ENCODE measurements at regions not wholly inside any gene's neighbourhood (a gene's known extent, or its start where the extent isn't known, plus 50 kb on each side); places are given as distances from the start of the nearest gene placed in this dataset.

DNA sequence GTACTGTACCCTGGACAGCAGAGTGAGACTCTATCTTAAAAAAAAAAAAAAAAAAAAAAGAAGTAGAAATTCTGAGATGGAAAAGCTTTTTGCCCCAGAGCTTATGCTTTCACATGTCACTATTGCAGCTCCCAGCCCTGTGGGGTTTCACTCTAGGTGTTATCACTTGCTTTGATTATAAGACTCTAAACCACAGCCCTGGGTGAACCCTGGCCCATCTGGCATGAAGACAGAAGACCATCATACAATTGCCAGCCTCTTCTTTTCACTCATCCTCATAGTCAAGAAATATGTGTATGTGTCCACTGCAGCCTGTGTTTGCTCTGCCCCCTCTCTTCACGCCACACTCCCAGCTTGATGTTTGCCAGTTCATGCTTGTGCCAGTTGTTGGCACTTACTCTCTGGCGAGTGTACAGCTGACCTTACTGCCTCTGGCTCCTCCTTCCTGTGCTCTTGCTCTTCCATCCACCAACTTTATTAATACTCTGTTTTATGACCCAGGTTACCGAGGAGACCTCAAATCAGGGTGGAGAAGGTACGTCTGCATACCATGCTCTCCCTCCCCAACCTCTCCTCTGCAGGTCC lies 136.7 kb upstream of the NCK2 start:
- TF ChIP-seq RAD21 (IDR thresholded peaks at IDR 0.05; ENCODE audit: low read depth): no peak
- no peak for TF ChIP-seq POLR2AphosphoS5 (IDR thresholded peaks at IDR 0.05; ENCODE audit: low read depth, low read length)
- no peak for TF ChIP-seq SIN3A (IDR thresholded peaks at IDR 0.05; ENCODE audit: low read depth)
- no peak for TF ChIP-seq JUND (IDR thresholded peaks at IDR 0.05)
- no peak for TF ChIP-seq YY1 (IDR thresholded peaks at IDR 0.05; ENCODE audit: extremely low read depth, insufficient replicate concordance, low read depth, low read length)
- TF ChIP-seq EZH2phosphoT487 (IDR thresholded peaks at IDR 0.05; ENCODE audit: borderline replicate concordance): no peak
- TF ChIP-seq, protein P1, sequence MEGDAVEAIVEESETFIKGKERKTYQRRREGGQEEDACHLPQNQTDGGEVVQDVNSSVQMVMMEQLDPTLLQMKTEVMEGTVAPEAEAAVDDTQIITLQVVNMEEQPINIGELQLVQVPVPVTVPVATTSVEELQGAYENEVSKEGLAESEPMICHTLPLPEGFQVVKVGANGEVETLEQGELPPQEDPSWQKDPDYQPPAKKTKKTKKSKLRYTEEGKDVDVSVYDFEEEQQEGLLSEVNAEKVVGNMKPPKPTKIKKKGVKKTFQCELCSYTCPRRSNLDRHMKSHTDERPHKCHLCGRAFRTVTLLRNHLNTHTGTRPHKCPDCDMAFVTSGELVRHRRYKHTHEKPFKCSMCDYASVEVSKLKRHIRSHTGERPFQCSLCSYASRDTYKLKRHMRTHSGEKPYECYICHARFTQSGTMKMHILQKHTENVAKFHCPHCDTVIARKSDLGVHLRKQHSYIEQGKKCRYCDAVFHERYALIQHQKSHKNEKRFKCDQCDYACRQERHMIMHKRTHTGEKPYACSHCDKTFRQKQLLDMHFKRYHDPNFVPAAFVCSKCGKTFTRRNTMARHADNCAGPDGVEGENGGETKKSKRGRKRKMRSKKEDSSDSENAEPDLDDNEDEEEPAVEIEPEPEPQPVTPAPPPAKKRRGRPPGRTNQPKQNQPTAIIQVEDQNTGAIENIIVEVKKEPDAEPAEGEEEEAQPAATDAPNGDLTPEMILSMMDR (IDR thresholded peaks at IDR 0.05 in 2 of 3, conservative IDR thresholded peaks at IDR 0.05 in 1 of 3; ENCODE audit: borderline replicate concordance in 1 of 3, insufficient read depth in 1 of 3, low read depth in 2 of 3, low read length in 2 of 3): no peak
- no peak for TF ChIP-seq EGR1 (IDR thresholded peaks at IDR 0.05; ENCODE audit: low read depth)
- Histone ChIP-seq H3K36me3 (ENCODE audit: control insufficient read depth in 1 of 2, insufficient read depth in 2 of 2, low read length in 2 of 2) (no peaks in the 10 kb centered on the region), H3K4me1 (ENCODE audit: control insufficient read depth in 1 of 2, insufficient read depth in 2 of 2, low read length in 2 of 2) (no peaks in the 10 kb centered on the region), H3K9ac (ENCODE audit: low read length) (no peak overlapping the region), H3K4me3 (replicated peaks in 1 of 2; ENCODE audit: low read depth in 1 of 2, low read length in 2 of 2) (no peak overlapping the region), H2AFZ (ENCODE audit: low read depth, low read length, poor library complexity, severe bottlenecking) (no peak overlapping the region), H3K79me2 (ENCODE audit: insufficient read depth, low read length) (no peaks in the 10 kb centered on the region), H3K27ac (ENCODE audit: low read depth, low read length) (no peak overlapping the region), H4K20me1 (ENCODE audit: insufficient read depth) (no peaks in the 10 kb centered on the region), H3K27me3 (ENCODE audit: insufficient read depth, low read length) (0 out of 2 replicates have a peak, but pooled peaks cover 6% of the 10 kb centered on the region), H3K4me2 (ENCODE audit: low read length) (no peak overlapping the region), H3K9me3 (ENCODE audit: control insufficient read depth in 1 of 2, insufficient read depth in 1 of 2, low read depth in 1 of 2, low read length in 2 of 2) (no peaks in the 10 kb centered on the region), H3K9me2 (ENCODE audit: insufficient read depth) (no peaks in the 10 kb centered on the region)
- intact Hi-C loops (cut with micrococcal nuclease): no loop called here
- no peak for DNase-seq (ENCODE audit: low read depth, low spot score)
- no TSS peak for BruUV-seq (replicated peaks)
- ChIA-PET RAD21 (ENCODE audit: low non-redundant PET in 1 of 2, low total read pairs in 2 of 2, uncharacterized antibody in 2 of 2, unreplicated experiment in 2 of 2) (no interaction called here), CTCF (no interaction called here), POLR2A (no interaction called here)
- ATAC-seq: no peak

DNA sequence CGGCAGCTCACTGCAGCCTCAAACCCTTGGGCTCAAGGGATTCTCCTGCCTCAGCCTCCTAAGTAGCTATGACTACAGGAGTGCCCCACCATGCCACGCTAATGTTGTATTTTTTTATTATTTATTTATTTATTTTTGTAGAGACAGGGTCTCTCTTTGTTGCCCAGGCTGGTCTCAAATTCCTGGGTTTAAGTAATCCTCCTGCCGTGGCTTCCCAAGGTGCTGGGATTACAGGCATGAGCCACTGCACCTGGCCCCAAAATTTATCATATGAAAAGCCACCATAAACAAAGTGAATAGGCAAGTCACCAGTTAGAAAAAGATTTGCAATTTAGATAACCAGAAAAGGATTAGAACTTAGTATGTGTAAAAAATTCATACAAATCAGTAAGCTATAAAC lies 138.6 kb upstream of the NCK2 start:
- H3K9me3 ChIP-seq (ENCODE audit: control insufficient read depth in 1 of 2, insufficient read depth in 1 of 2, low read depth in 1 of 2, low read length in 2 of 2): no peaks in the 10 kb centered on the region
- no peak overlapping the region for H3K4me3 ChIP-seq (replicated peaks in 1 of 2; ENCODE audit: low read depth in 1 of 2, low read length in 2 of 2)
- 0 out of 2 replicates have a peak, but pooled peaks cover 6% of the 10 kb centered on the region for H3K27me3 ChIP-seq (ENCODE audit: insufficient read depth, low read length)
- H3K9me2 ChIP-seq (ENCODE audit: insufficient read depth): no peaks in the 10 kb centered on the region
- ATAC-seq: no peak
- ChIA-PET POLR2A (no interaction called here), RAD21 (ENCODE audit: low non-redundant PET in 1 of 2, low total read pairs in 2 of 2, uncharacterized antibody in 2 of 2, unreplicated experiment in 2 of 2) (no interaction called here), CTCF (no interaction called here)
- H3K4me2 ChIP-seq (ENCODE audit: low read length): no peak overlapping the region
- H3K27ac ChIP-seq (ENCODE audit: low read depth, low read length): no peak overlapping the region
- no peaks in the 10 kb centered on the region for H3K4me1 ChIP-seq (ENCODE audit: control insufficient read depth in 1 of 2, insufficient read depth in 2 of 2, low read length in 2 of 2)
- intact Hi-C loops (cut with micrococcal nuclease): no loop called here
- H4K20me1 ChIP-seq (ENCODE audit: insufficient read depth): no peaks in the 10 kb centered on the region
- no peaks in the 10 kb centered on the region for H3K36me3 ChIP-seq (ENCODE audit: control insufficient read depth in 1 of 2, insufficient read depth in 2 of 2, low read length in 2 of 2)
- no peak overlapping the region for H2AFZ ChIP-seq (ENCODE audit: low read depth, low read length, poor library complexity, severe bottlenecking)
- H3K9ac ChIP-seq (ENCODE audit: low read length): no peak overlapping the region
- H3K79me2 ChIP-seq (ENCODE audit: insufficient read depth, low read length): no peaks in the 10 kb centered on the region
- no TSS peak for BruUV-seq (replicated peaks)
- DNase-seq (ENCODE audit: low read depth, low spot score): no peak
- TF ChIP-seq RAD21 (IDR thresholded peaks at IDR 0.05; ENCODE audit: low read depth): no peak
- no peak for TF ChIP-seq ZFX (IDR thresholded peaks at IDR 0.05)
- TF ChIP-seq, protein P2, sequence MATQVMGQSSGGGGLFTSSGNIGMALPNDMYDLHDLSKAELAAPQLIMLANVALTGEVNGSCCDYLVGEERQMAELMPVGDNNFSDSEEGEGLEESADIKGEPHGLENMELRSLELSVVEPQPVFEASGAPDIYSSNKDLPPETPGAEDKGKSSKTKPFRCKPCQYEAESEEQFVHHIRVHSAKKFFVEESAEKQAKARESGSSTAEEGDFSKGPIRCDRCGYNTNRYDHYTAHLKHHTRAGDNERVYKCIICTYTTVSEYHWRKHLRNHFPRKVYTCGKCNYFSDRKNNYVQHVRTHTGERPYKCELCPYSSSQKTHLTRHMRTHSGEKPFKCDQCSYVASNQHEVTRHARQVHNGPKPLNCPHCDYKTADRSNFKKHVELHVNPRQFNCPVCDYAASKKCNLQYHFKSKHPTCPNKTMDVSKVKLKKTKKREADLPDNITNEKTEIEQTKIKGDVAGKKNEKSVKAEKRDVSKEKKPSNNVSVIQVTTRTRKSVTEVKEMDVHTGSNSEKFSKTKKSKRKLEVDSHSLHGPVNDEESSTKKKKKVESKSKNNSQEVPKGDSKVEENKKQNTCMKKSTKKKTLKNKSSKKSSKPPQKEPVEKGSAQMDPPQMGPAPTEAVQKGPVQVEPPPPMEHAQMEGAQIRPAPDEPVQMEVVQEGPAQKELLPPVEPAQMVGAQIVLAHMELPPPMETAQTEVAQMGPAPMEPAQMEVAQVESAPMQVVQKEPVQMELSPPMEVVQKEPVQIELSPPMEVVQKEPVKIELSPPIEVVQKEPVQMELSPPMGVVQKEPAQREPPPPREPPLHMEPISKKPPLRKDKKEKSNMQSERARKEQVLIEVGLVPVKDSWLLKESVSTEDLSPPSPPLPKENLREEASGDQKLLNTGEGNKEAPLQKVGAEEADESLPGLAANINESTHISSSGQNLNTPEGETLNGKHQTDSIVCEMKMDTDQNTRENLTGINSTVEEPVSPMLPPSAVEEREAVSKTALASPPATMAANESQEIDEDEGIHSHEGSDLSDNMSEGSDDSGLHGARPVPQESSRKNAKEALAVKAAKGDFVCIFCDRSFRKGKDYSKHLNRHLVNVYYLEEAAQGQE (IDR thresholded peaks at IDR 0.05; ENCODE audit: low read depth): no peak
- TF ChIP-seq, protein P3, sequence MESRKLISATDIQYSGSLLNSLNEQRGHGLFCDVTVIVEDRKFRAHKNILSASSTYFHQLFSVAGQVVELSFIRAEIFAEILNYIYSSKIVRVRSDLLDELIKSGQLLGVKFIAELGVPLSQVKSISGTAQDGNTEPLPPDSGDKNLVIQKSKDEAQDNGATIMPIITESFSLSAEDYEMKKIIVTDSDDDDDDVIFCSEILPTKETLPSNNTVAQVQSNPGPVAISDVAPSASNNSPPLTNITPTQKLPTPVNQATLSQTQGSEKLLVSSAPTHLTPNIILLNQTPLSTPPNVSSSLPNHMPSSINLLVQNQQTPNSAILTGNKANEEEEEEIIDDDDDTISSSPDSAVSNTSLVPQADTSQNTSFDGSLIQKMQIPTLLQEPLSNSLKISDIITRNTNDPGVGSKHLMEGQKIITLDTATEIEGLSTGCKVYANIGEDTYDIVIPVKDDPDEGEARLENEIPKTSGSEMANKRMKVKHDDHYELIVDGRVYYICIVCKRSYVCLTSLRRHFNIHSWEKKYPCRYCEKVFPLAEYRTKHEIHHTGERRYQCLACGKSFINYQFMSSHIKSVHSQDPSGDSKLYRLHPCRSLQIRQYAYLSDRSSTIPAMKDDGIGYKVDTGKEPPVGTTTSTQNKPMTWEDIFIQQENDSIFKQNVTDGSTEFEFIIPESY (IDR thresholded peaks at IDR 0.05; ENCODE audit: extremely low read depth, insufficient replicate concordance, low read length): no peak
- TF ChIP-seq, protein P4, sequence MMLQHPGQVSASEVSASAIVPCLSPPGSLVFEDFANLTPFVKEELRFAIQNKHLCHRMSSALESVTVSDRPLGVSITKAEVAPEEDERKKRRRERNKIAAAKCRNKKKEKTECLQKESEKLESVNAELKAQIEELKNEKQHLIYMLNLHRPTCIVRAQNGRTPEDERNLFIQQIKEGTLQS (IDR thresholded peaks at IDR 0.05): no peak
- no peak for TF ChIP-seq POLR2A (IDR thresholded peaks at IDR 0.05; ENCODE audit: borderline replicate concordance, extremely low read depth, insufficient read depth, insufficient read length)

Data from HCT116 (cell line).